ENCODE measurements at regions not wholly inside any gene's neighbourhood (a gene's known extent, or its start where the extent isn't known, plus 50 kb on each side); places are given as distances from the start of the nearest gene placed in this dataset.

GRCh38 chr14:38310420-38310995 lies 54.6 kb upstream of the CLEC14A start:
- no peak for DNase-seq
- Histone ChIP-seq H3K4me3 (ENCODE audit: low read depth, low read length) (no peak overlapping the region), H3K27me3 (replicated peaks; ENCODE audit: control insufficient read depth, insufficient read depth, low read length) (no peaks in the 10 kb centered on the region), H3K9me3 (no peaks in the 10 kb centered on the region), H3K4me1 (no peaks in the 10 kb centered on the region), H3K36me3 (ENCODE audit: control insufficient read depth, insufficient read depth, low read length) (no peaks in the 10 kb centered on the region)
- intact Hi-C loops (cut with micrococcal nuclease; ENCODE audit: unreplicated experiment) = no loop called here
- POLR2A ChIA-PET = no interaction called here
- Mint-ChIP-seq H3K9me3 (ENCODE audit: unreplicated experiment) (no peaks in the 10 kb centered on the region), H3K4me1 (ENCODE audit: low read depth, unreplicated experiment) (no peaks in the 10 kb centered on the region), H3K36me3 (ENCODE audit: insufficient read depth, unreplicated experiment) (no peaks in the 10 kb centered on the region), H3K4me3 (ENCODE audit: unreplicated experiment) (no peak overlapping the region), H3K27ac (ENCODE audit: unreplicated experiment) (no peak overlapping the region), H3K27me3 (ENCODE audit: insufficient read depth, unreplicated experiment) (no peaks in the 10 kb centered on the region)
- TF ChIP-seq CTCF (IDR thresholded peaks at IDR 0.05; ENCODE audit: insufficient read depth in 1 of 2, low read depth in 1 of 2, low read length in 1 of 2, severe bottlenecking in 1 of 2, unreplicated experiment in 1 of 2) = no peak
- BruUV-seq (replicated peaks) = no TSS peak
- CTCF ChIA-PET = no interaction called here

GRCh38 chr14:38309522-38310277 lies 53.8 kb upstream of the CLEC14A start:
- H3K27me3 ChIP-seq (replicated peaks; ENCODE audit: control insufficient read depth, insufficient read depth, low read length) = no peaks in the 10 kb centered on the region
- Mint-ChIP-seq H3K27me3 (ENCODE audit: insufficient read depth, unreplicated experiment) (no peaks in the 10 kb centered on the region), H3K4me1 (ENCODE audit: low read depth, unreplicated experiment) (no peaks in the 10 kb centered on the region), H3K4me3 (ENCODE audit: unreplicated experiment) (no peak overlapping the region), H3K36me3 (ENCODE audit: insufficient read depth, unreplicated experiment) (no peaks in the 10 kb centered on the region), H3K9me3 (ENCODE audit: unreplicated experiment) (no peaks in the 10 kb centered on the region), H3K27ac (ENCODE audit: unreplicated experiment) (no peak overlapping the region)
- intact Hi-C loops (cut with micrococcal nuclease; ENCODE audit: unreplicated experiment) = no loop called here
- ChIA-PET CTCF (no interaction called here), POLR2A (no interaction called here)
- TF ChIP-seq CTCF (IDR thresholded peaks at IDR 0.05; ENCODE audit: insufficient read depth in 1 of 2, low read depth in 1 of 2, low read length in 1 of 2, severe bottlenecking in 1 of 2, unreplicated experiment in 1 of 2) = no peak
- no TSS peak for BruUV-seq (replicated peaks)
- H3K9me3 ChIP-seq = no peaks in the 10 kb centered on the region
- no peaks in the 10 kb centered on the region for H3K36me3 ChIP-seq (ENCODE audit: control insufficient read depth, insufficient read depth, low read length)
- no peaks in the 10 kb centered on the region for H3K4me1 ChIP-seq
- DNase-seq = no peak
- H3K4me3 ChIP-seq (ENCODE audit: low read depth, low read length) = no peak overlapping the region

Measured in Caco-2 (cell line).